Suprapubic skin (tissue), 4 donors: ENCODE measurements at regions not wholly inside any gene's neighbourhood (a gene's known extent, or its start where the extent isn't known, plus 50 kb on each side); places are given as distances from the start of the nearest gene placed in this dataset.

ENCODE experiments used
- DNase-seq, 2 donors: peaks; one replicate each; pipeline ENCODE4 v3.0.0-alpha.2; 2019; ENCODE audit warnings: low spot score in 2 of 2
- H3K27ac ChIP-seq: fragments of 200-600 bp; sonication (generic); one replicate; pipeline ENCODE4 v1.5.1; 2019
- H3K27me3 ChIP-seq: fragments of 200-600 bp; sonication (generic); one replicate; pipeline ENCODE4 v1.5.1; 2019
- H3K36me3 ChIP-seq: fragments of 200-600 bp; sonication (generic); one replicate; pipeline ENCODE4 v1.5.1; 2019
- H3K4me1 ChIP-seq: fragments of 200-600 bp; sonication (generic); one replicate; pipeline ENCODE4 v1.5.1; 2019
- H3K4me3 ChIP-seq: fragments of 200-600 bp; sonication (generic); one replicate; pipeline ENCODE4 v1.5.1; 2019; ENCODE audit warnings: mild to moderate bottlenecking
- H3K9me3 ChIP-seq: fragments of 200-600 bp; sonication (generic); one replicate; pipeline ENCODE4 v1.5.1; 2019
- EP300 ChIP-seq: sonication (generic); formaldehyde crosslinking; IDR thresholded peaks from one replicate; pipeline ENCODE4 v1.6.1; 2017; ENCODE audit warnings: antibody characterized with exemption
- POLR2A ChIP-seq, 2 donors: fragments of 450-650 bp; IDR thresholded peaks; one replicate each; pipeline ENCODE4 v1.6.1; 2017; ENCODE audit warnings: antibody characterized with exemption in 2 of 2, mild to moderate bottlenecking in 2 of 2, moderate library complexity in 2 of 2
- POLR2AphosphoS5 ChIP-seq, 3 donors: sonication (generic); formaldehyde crosslinking; IDR thresholded peaks; one replicate each; pipeline ENCODE4 v1.6.1; 2017; ENCODE audit warnings: antibody characterized with exemption in 3 of 3
- WGBS: methylation state at CpG from one replicate; pipeline ENCODE4 v1.1.5; 2018; 5-methylcytosine and 5-hydroxymethylcytosine counted together
- TF ChIP-seq, protein P1 (sequence below), 2 donors: fragments of 200-600 bp in 1 of 2; fragments of 450-650 bp in 1 of 2; sonication (generic) in 1 of 2; IDR thresholded peaks; one replicate each; pipeline ENCODE4 v1.5.1; 2016 to 2019; ENCODE audit warnings: antibody characterized with exemption in 2 of 2, mild to moderate bottlenecking in 1 of 2, moderate library complexity in 1 of 2

- no peak overlapping the region for H3K4me3 ChIP-seq
Measured at GRCh38 chr2:216289470-216289869, 82.8 kb downstream of the MARCHF4 start.

GRCh38 chr2:216287251-216287650, 85.0 kb downstream of the MARCHF4 start:
- no peaks in the 10 kb centered on the region for H3K36me3 ChIP-seq
- H3K27ac ChIP-seq, result no peak overlapping the region
- no peak overlapping the region for H3K4me3 ChIP-seq
- no peaks in the 10 kb centered on the region for H3K9me3 ChIP-seq
- no peak for DNase-seq
- peaks cover 6% of the 10 kb centered on the region for H3K27me3 ChIP-seq
- TF ChIP-seq, protein P1, sequence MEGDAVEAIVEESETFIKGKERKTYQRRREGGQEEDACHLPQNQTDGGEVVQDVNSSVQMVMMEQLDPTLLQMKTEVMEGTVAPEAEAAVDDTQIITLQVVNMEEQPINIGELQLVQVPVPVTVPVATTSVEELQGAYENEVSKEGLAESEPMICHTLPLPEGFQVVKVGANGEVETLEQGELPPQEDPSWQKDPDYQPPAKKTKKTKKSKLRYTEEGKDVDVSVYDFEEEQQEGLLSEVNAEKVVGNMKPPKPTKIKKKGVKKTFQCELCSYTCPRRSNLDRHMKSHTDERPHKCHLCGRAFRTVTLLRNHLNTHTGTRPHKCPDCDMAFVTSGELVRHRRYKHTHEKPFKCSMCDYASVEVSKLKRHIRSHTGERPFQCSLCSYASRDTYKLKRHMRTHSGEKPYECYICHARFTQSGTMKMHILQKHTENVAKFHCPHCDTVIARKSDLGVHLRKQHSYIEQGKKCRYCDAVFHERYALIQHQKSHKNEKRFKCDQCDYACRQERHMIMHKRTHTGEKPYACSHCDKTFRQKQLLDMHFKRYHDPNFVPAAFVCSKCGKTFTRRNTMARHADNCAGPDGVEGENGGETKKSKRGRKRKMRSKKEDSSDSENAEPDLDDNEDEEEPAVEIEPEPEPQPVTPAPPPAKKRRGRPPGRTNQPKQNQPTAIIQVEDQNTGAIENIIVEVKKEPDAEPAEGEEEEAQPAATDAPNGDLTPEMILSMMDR (IDR thresholded peaks at IDR 0.05), result no peak
- no peak for TF ChIP-seq EP300
- TF ChIP-seq POLR2AphosphoS5 (IDR thresholded peaks at IDR 0.05), result no peak
- TF ChIP-seq POLR2A (IDR thresholded peaks at IDR 0.05), result no peak
- H3K4me1 ChIP-seq, result peaks cover 11% of the 10 kb centered on the region
- WGBS, result 45% methylated on average over 5 of the region's 5 CpGs

More at GRCh38 chr2:216289470-216289869, 82.8 kb downstream of the MARCHF4 start:
- no peak overlapping the region for H3K27ac ChIP-seq
- no peak for DNase-seq
- peaks cover 20% of the 10 kb centered on the region for H3K4me1 ChIP-seq
- no peaks in the 10 kb centered on the region for H3K36me3 ChIP-seq
- no peak for TF ChIP-seq POLR2A (IDR thresholded peaks at IDR 0.05)
- TF ChIP-seq, protein P1 (IDR thresholded peaks at IDR 0.05), result no peak
- no peak for TF ChIP-seq EP300
- no peak for TF ChIP-seq POLR2AphosphoS5 (IDR thresholded peaks at IDR 0.05)
- no peaks in the 10 kb centered on the region for H3K9me3 ChIP-seq
- 36% methylated on average over 2 of the region's 2 CpGs for WGBS
- peaks cover 6% of the 10 kb centered on the region for H3K27me3 ChIP-seq

DNA sequence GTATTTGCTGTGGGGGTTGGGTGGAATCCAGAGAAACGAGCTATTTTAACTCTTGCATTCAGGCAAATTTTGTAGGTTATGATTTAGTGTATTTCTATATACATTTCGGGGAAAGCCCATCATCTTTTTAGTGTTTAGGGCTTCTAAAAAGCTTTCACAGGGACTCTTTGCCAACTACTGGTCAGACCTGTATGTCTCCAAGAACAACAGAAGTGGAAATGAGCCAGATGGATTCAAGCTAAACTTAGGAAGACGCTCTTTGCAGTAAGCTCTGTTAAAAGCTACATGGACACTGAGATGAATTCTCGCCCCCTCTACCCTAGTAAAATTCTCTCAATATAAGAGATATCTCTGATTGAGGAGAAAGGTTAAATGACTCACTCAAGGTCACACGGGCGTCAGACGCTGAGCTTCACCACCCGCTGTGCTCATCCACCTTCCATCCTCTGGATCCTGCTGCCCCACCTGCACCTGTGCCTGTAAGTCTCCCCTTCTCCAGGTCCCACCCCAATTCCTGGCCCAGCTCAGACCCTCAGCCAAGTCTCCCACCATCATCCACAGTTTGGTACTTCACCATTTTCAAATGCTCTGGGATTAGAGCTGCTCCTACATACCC, 85.6 kb downstream of the MARCHF4 start:
- 54% methylated on average over 8 of the region's 8 CpGs for WGBS
- H3K4me3 ChIP-seq, result no peak overlapping the region
- peaks cover 6% of the 10 kb centered on the region for H3K27me3 ChIP-seq
- H3K4me1 ChIP-seq, result peaks cover 11% of the 10 kb centered on the region
- TF ChIP-seq EP300 (no peak), POLR2AphosphoS5 (IDR thresholded peaks at IDR 0.05) (no peak), POLR2A (IDR thresholded peaks at IDR 0.05) (no peak)
- TF ChIP-seq, protein P1 (IDR thresholded peaks at IDR 0.05), result no peak
- no peaks in the 10 kb centered on the region for H3K36me3 ChIP-seq
- DNase-seq, result no peak
- H3K27ac ChIP-seq, result no peak overlapping the region
- no peaks in the 10 kb centered on the region for H3K9me3 ChIP-seq

GRCh38 chr2:216285701-216286100, 86.6 kb downstream of the MARCHF4 start:
- Histone ChIP-seq H3K27me3 (peaks cover 6% of the 10 kb centered on the region), H3K4me3 (no peak overlapping the region), H3K4me1 (peaks cover 11% of the 10 kb centered on the region), H3K27ac (no peak overlapping the region), H3K9me3 (no peaks in the 10 kb centered on the region), H3K36me3 (no peaks in the 10 kb centered on the region)
- 24% methylated on average over 6 of the region's 7 CpGs for WGBS
- DNase-seq, result no peak
- no peak for TF ChIP-seq EP300

- Histone ChIP-seq H3K27ac (no peak overlapping the region), H3K27me3 (peaks cover 6% of the 10 kb centered on the region), H3K9me3 (no peaks in the 10 kb centered on the region), H3K36me3 (no peaks in the 10 kb centered on the region), H3K4me1 (peaks cover 13% of the 10 kb centered on the region), H3K4me3 (no peak overlapping the region)
- WGBS, result 51% methylated on average over 3 of the region's 3 CpGs
- TF ChIP-seq, protein P1 (IDR thresholded peaks at IDR 0.05), result no peak
- TF ChIP-seq POLR2AphosphoS5 (IDR thresholded peaks at IDR 0.05) (no peak), EP300 (no peak), POLR2A (IDR thresholded peaks at IDR 0.05) (no peak)
- no peak for DNase-seq
Measured at GRCh38 chr2:216284708-216285107, 87.6 kb downstream of the MARCHF4 start.
